ENCODE measurements at regions not wholly inside any gene's neighbourhood (a gene's known extent, or its start where the extent isn't known, plus 50 kb on each side); places are given as distances from the start of the nearest gene placed in this dataset.

GRCh38 chr6:105851113-105851580, 235.0 kb upstream of the PRDM1 start:
- Histone ChIP-seq H3K4me2 (ENCODE audit: low read length) (no peak overlapping the region), H3K4me1 (ENCODE audit: low read length) (no peaks in the 10 kb centered on the region), H3K4me3 (ENCODE audit: low read length) (no peak overlapping the region), H3K36me3 (replicated peaks; ENCODE audit: low read depth, low read length) (no peaks in the 10 kb centered on the region), H3K9me3 (ENCODE audit: insufficient read depth, low read length) (no peaks in the 10 kb centered on the region), H3K79me2 (ENCODE audit: low read length) (no peaks in the 10 kb centered on the region), H4K20me1 (ENCODE audit: insufficient read depth, low read length) (no peaks in the 10 kb centered on the region), H2AFZ (ENCODE audit: low read depth, low read length) (no peak overlapping the region), H3K27me3 (ENCODE audit: low read depth, low read length) (no peaks in the 10 kb centered on the region), H3K27ac (ENCODE audit: low read length) (no peak overlapping the region), H3K9ac (ENCODE audit: low read length) (no peak overlapping the region)
- TF ChIP-seq CTCF (IDR thresholded peaks at IDR 0.05; ENCODE audit: low read depth, low read length): no peak
- TF ChIP-seq EZH2phosphoT487 (IDR thresholded peaks at IDR 0.05; ENCODE audit: low read depth): no peak

DNA sequence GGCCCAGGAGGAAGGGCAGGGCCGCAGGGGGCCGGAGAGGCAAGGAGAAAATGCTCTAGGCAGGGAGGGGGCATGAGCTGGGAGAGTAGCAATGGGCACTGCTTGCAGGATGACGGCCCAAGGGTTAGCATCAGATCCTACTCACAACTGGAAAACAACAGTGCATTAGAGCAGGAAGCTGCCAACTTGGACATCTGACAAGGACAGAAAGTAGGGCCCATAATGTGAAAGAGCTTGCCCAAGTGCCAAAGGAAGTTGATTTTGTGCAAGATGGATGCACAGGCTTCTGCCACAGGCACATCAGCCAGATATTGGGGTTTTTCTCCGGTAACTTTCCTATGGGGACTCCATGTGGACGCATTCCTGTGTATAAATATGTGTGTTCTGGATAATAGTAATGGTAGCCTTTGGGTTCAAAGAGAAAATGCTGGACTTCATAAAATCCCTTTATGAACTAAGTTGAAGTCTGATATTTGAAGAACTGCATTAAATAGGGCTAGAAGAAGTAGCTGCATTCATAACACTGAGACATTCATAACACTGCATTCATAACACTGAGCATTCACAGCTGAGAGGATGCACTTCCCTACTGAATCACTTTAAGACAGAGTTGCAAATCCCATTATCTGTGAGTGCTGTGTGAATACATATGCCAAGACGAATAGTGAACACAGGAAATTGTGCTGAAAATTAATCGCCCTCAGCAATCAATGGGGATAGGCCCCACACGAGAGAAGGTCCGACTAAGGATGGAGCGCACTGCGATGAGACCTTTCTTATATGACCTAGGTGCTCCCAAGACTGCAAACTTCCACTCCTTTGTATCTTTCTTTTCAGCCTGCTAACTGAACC, 235.6 kb upstream of the PRDM1 start:
- Histone ChIP-seq H3K4me2 (ENCODE audit: low read length) (no peak overlapping the region), H2AFZ (ENCODE audit: low read depth, low read length) (no peak overlapping the region)

GRCh38 chr6:105849746-105850145, 236.4 kb upstream of the PRDM1 start:
- H3K9ac ChIP-seq (ENCODE audit: low read length): no peak overlapping the region
- H3K27ac ChIP-seq (ENCODE audit: low read length): no peak overlapping the region
- H4K20me1 ChIP-seq (ENCODE audit: insufficient read depth, low read length): no peaks in the 10 kb centered on the region
- H3K36me3 ChIP-seq (replicated peaks; ENCODE audit: low read depth, low read length): no peaks in the 10 kb centered on the region
- no peaks in the 10 kb centered on the region for H3K9me3 ChIP-seq (ENCODE audit: insufficient read depth, low read length)
- no peak overlapping the region for H3K4me2 ChIP-seq (ENCODE audit: low read length)
- H3K4me3 ChIP-seq (ENCODE audit: low read length): no peak overlapping the region
- no peaks in the 10 kb centered on the region for H3K79me2 ChIP-seq (ENCODE audit: low read length)
- no peaks in the 10 kb centered on the region for H3K4me1 ChIP-seq (ENCODE audit: low read length)
- no peak for TF ChIP-seq EZH2phosphoT487 (IDR thresholded peaks at IDR 0.05; ENCODE audit: low read depth)
- no peak for TF ChIP-seq CTCF (IDR thresholded peaks at IDR 0.05; ENCODE audit: low read depth, low read length)
- no peaks in the 10 kb centered on the region for H3K27me3 ChIP-seq (ENCODE audit: low read depth, low read length)
- no peak overlapping the region for H2AFZ ChIP-seq (ENCODE audit: low read depth, low read length)

More for the DNA sequence above, 235.6 kb upstream of the PRDM1 start:
- H3K36me3 ChIP-seq (replicated peaks; ENCODE audit: low read depth, low read length): no peaks in the 10 kb centered on the region
- no peaks in the 10 kb centered on the region for H3K9me3 ChIP-seq (ENCODE audit: insufficient read depth, low read length)
- no peaks in the 10 kb centered on the region for H3K27me3 ChIP-seq (ENCODE audit: low read depth, low read length)
- H3K27ac ChIP-seq (ENCODE audit: low read length): no peak overlapping the region
- no peak overlapping the region for H3K4me3 ChIP-seq (ENCODE audit: low read length)
- H3K79me2 ChIP-seq (ENCODE audit: low read length): no peaks in the 10 kb centered on the region
- TF ChIP-seq CTCF (IDR thresholded peaks at IDR 0.05; ENCODE audit: low read depth, low read length): no peak
- TF ChIP-seq EZH2phosphoT487 (IDR thresholded peaks at IDR 0.05; ENCODE audit: low read depth): no peak
- H4K20me1 ChIP-seq (ENCODE audit: insufficient read depth, low read length): no peaks in the 10 kb centered on the region
- no peak overlapping the region for H3K9ac ChIP-seq (ENCODE audit: low read length)
- H3K4me1 ChIP-seq (ENCODE audit: low read length): no peaks in the 10 kb centered on the region

- Histone ChIP-seq H3K4me3 (ENCODE audit: low read length) (no peak overlapping the region), H3K27me3 (ENCODE audit: low read depth, low read length) (no peaks in the 10 kb centered on the region), H3K9ac (ENCODE audit: low read length) (no peak overlapping the region), H3K4me2 (ENCODE audit: low read length) (no peak overlapping the region), H3K27ac (ENCODE audit: low read length) (no peak overlapping the region), H3K9me3 (ENCODE audit: insufficient read depth, low read length) (no peaks in the 10 kb centered on the region), H3K79me2 (ENCODE audit: low read length) (no peaks in the 10 kb centered on the region), H3K36me3 (replicated peaks; ENCODE audit: low read depth, low read length) (no peaks in the 10 kb centered on the region), H2AFZ (ENCODE audit: low read depth, low read length) (no peak overlapping the region), H4K20me1 (ENCODE audit: insufficient read depth, low read length) (no peaks in the 10 kb centered on the region), H3K4me1 (ENCODE audit: low read length) (no peaks in the 10 kb centered on the region)
- no peak for TF ChIP-seq CTCF (IDR thresholded peaks at IDR 0.05; ENCODE audit: low read depth, low read length)
- no peak for TF ChIP-seq EZH2phosphoT487 (IDR thresholded peaks at IDR 0.05; ENCODE audit: low read depth)
Observed at GRCh38 chr6:105847433-105847832, 238.7 kb upstream of the PRDM1 start.
